Liver (tissue), 8 donors: ENCODE measurements at regions not wholly inside any gene's neighbourhood (a gene's known extent, or its start where the extent isn't known, plus 50 kb on each side); places are given as distances from the start of the nearest gene placed in this dataset.

Experiments used
- DNase-seq: peaks from one replicate; pipeline ENCODE4 v3.0.0-alpha.2; 2017; ENCODE audit warnings: low spot score
- H3K27ac ChIP-seq, 2 donors: one replicate each; pipeline ENCODE4 v1.7.0; 2013; ENCODE audit warnings: inconsistent platforms in 2 of 2, low read length in 2 of 2, control low read depth in 1 of 2, low read depth in 1 of 2, mild to moderate bottlenecking in 1 of 2
- H3K27me3 ChIP-seq, 4 donors: one replicate each; pipeline versions ENCODE4 v1.6.1 to v1.7.0; 2013; ENCODE audit warnings: low read length in 3 of 4, inconsistent platforms in 1 of 4, mild to moderate bottlenecking in 1 of 4, moderate library complexity in 1 of 4; ENCODE audit not compliant: control insufficient read depth in 4 of 4, insufficient read depth in 4 of 4
- H3K36me3 ChIP-seq, 4 donors: one replicate each; pipeline versions ENCODE4 v1.6.1 to v1.7.0; 2013; ENCODE audit warnings: low read length in 3 of 4, mild to moderate bottlenecking in 3 of 4, low read depth in 1 of 4, moderate library complexity in 1 of 4; ENCODE audit not compliant: control insufficient read depth in 4 of 4, insufficient read depth in 3 of 4
- H3K4me1 ChIP-seq, 4 donors: one replicate each; pipeline versions ENCODE4 v1.6.1 to v1.7.0; 2013; ENCODE audit warnings: low read length in 3 of 4, mild to moderate bottlenecking in 3 of 4, moderate library complexity in 1 of 4; ENCODE audit not compliant: control insufficient read depth in 4 of 4, insufficient read depth in 4 of 4
- H3K4me3 ChIP-seq, 3 donors: one replicate each; pipeline versions ENCODE4 v1.6.1 to v1.7.0; 2013; ENCODE audit warnings: low read length in 3 of 3, control low read depth in 1 of 3, low read depth in 1 of 3, mild to moderate bottlenecking in 1 of 3
- H3K9ac ChIP-seq, 2 donors: one replicate each; pipeline ENCODE4 v1.7.0; 2013; ENCODE audit warnings: low read length in 2 of 2, mild to moderate bottlenecking in 2 of 2, moderate library complexity in 2 of 2, control low read depth in 1 of 2, low read depth in 1 of 2
- H3K9me3 ChIP-seq, 4 donors: one replicate each; pipeline versions ENCODE4 v1.6.1 to v1.7.0; 2013; ENCODE audit warnings: low read length in 3 of 4; ENCODE audit not compliant: control insufficient read depth in 4 of 4
- ATF3 ChIP-seq: IDR thresholded peaks from 2 replicates; pipeline ENCODE4 v1.6.1; 2016; ENCODE audit warnings: antibody characterized with exemption
- CTCF ChIP-seq: fragments of 150-350 bp; IDR thresholded peaks from 2 replicates; pipeline ENCODE4 v1.5.1; 2017; ENCODE audit warnings: improper control_type of control experiment, low read depth, low read length; ENCODE audit not compliant: missing input control
- EGR1 ChIP-seq, 2 donors: IDR thresholded peaks; 2 replicates each; pipeline ENCODE4 v1.6.1; 2016 to 2018; ENCODE audit warnings: antibody characterized with exemption in 2 of 2, low read depth in 2 of 2
- FOXA1 ChIP-seq: IDR thresholded peaks from 2 replicates; pipeline ENCODE4 v1.6.1; 2016; ENCODE audit warnings: antibody characterized with exemption
- FOXA2 ChIP-seq: IDR thresholded peaks from 2 replicates; pipeline ENCODE4 v1.6.1; 2016; ENCODE audit warnings: antibody characterized with exemption
- GABPA ChIP-seq, 2 donors: IDR thresholded peaks in 1 of 2; conservative IDR thresholded peaks in 1 of 2; 2 replicates each; pipeline ENCODE4 v1.6.1; 2016; ENCODE audit warnings: antibody characterized with exemption in 2 of 2, mild to moderate bottlenecking in 1 of 2, moderate library complexity in 1 of 2
- HNF4A ChIP-seq, 2 donors: conservative IDR thresholded peaks; 2 replicates each; pipeline ENCODE4 v1.6.1; 2016; ENCODE audit warnings: antibody characterized with exemption in 2 of 2, mild to moderate bottlenecking in 2 of 2
- HNF4G ChIP-seq: IDR thresholded peaks from 2 replicates; pipeline ENCODE4 v1.6.1; 2016; ENCODE audit warnings: antibody characterized with exemption
- MAX ChIP-seq: IDR thresholded peaks from 2 replicates; pipeline ENCODE4 v1.6.1; 2016; ENCODE audit warnings: antibody characterized with exemption
- NR2F2 ChIP-seq: IDR thresholded peaks from 2 replicates; pipeline ENCODE4 v1.6.1; 2016; ENCODE audit warnings: antibody characterized with exemption
- RAD21 ChIP-seq, 2 donors: IDR thresholded peaks; 2 replicates each; pipeline ENCODE4 v1.6.1; 2016; ENCODE audit warnings: antibody characterized with exemption in 2 of 2, mild to moderate bottlenecking in 2 of 2
- REST ChIP-seq: IDR thresholded peaks from 2 replicates; pipeline ENCODE4 v1.6.1; 2016; ENCODE audit warnings: antibody characterized with exemption, mild to moderate bottlenecking
- SP1 ChIP-seq: IDR thresholded peaks from 2 replicates; pipeline ENCODE4 v1.6.1; 2018; ENCODE audit warnings: antibody characterized with exemption, mild to moderate bottlenecking
- TAF1 ChIP-seq: conservative IDR thresholded peaks from 2 replicates; pipeline ENCODE4 v1.6.1; 2016; ENCODE audit warnings: antibody characterized with exemption, mild to moderate bottlenecking
- YY1 ChIP-seq: IDR thresholded peaks from 2 replicates; pipeline ENCODE4 v1.6.1; 2016; ENCODE audit warnings: antibody characterized with exemption, mild to moderate bottlenecking
- ZBTB33 ChIP-seq: IDR thresholded peaks from 2 replicates; pipeline ENCODE4 v1.6.1; 2016; ENCODE audit warnings: antibody characterized with exemption
- WGBS: extraction: QIAGEN DNeasy Blood & Tissue Kit; methylation state at CpG from one replicate; pipeline ENCODE4 v1.1.7; 2013; 5-methylcytosine and 5-hydroxymethylcytosine counted together
- donor health status: healthy.
- donor health status: healthy.
- donor health status: healthy.
- donor health status: healthy.
- donor health status: healthy.

- Histone ChIP-seq H3K27ac (no peak overlapping the region), H3K9me3 (peaks cover 0 to 4% (median 0%) of the 10 kb centered on the region in 4 donors), H3K9ac (no peak overlapping the region), H3K4me1 (no peaks in the 10 kb centered on the region), H3K27me3 (peaks cover 0 to 19% (median 0%) of the 10 kb centered on the region in 4 donors), H3K36me3 (no peaks in the 10 kb centered on the region), H3K4me3 (no peak overlapping the region)
- WGBS = 80% methylated on average over 1 of the region's 1 CpG
- TF ChIP-seq RAD21 (IDR thresholded peaks at IDR 0.05) = no peak
- no peak for TF ChIP-seq TAF1
- DNase-seq = no peak
Measured at GRCh38 chr20:4550740-4551139, 135.5 kb upstream of the PRNP start.

- Histone ChIP-seq H3K9me3 (peaks cover 0 to 4% (median 0%) of the 10 kb centered on the region in 4 donors), H3K9ac (no peak overlapping the region), H3K27ac (no peak overlapping the region), H3K4me3 (no peak overlapping the region), H3K27me3 (peaks cover 0 to 19% (median 0%) of the 10 kb centered on the region in 4 donors), H3K4me1 (no peaks in the 10 kb centered on the region), H3K36me3 (no peaks in the 10 kb centered on the region)
- DNase-seq = no peak
- WGBS = 67% methylated on average over 4 of the region's 4 CpGs
- TF ChIP-seq HNF4A (conservative IDR thresholded peaks at IDR 0.05) (no peak), SP1 (no peak), FOXA2 (no peak), REST (no peak), GABPA (IDR thresholded peaks at IDR 0.05 in 1 of 2, conservative IDR thresholded peaks at IDR 0.05 in 1 of 2) (no peak)
Measured at GRCh38 chr20:4549711-4550259, 136.5 kb upstream of the PRNP start.

- no peaks in the 10 kb centered on the region for H3K4me1 ChIP-seq
- H3K36me3 ChIP-seq = no peaks in the 10 kb centered on the region
- TF ChIP-seq HNF4A (conservative IDR thresholded peaks at IDR 0.05) (no peak), FOXA1 (no peak), RAD21 (IDR thresholded peaks at IDR 0.05) (no peak), FOXA2 (no peak), EGR1 (IDR thresholded peaks at IDR 0.05; ENCODE audit: low read depth in 2 of 2) (no peak), NR2F2 (no peak), YY1 (no peak), REST (no peak), SP1 (no peak), GABPA (IDR thresholded peaks at IDR 0.05 in 1 of 2, conservative IDR thresholded peaks at IDR 0.05 in 1 of 2) (no peak), HNF4G (no peak), CTCF (no peak), MAX (no peak), ZBTB33 (no peak), ATF3 (no peak)
- no peak overlapping the region for H3K4me3 ChIP-seq
- no peak for DNase-seq
- no peak overlapping the region for H3K9ac ChIP-seq
- WGBS = 92% methylated on average over 2 of the region's 2 CpGs
- peaks cover 0 to 4% (median 0%) of the 10 kb centered on the region in 4 donors for H3K9me3 ChIP-seq
- no peak overlapping the region for H3K27ac ChIP-seq
- peaks cover 0 to 14% (median 0%) of the 10 kb centered on the region in 4 donors for H3K27me3 ChIP-seq
Measured at GRCh38 chr20:4548552-4548951, 137.7 kb upstream of the PRNP start.
